GM20431 (cell line): ENCODE measurements at regions not wholly inside any gene's neighbourhood (a gene's known extent, or its start where the extent isn't known, plus 50 kb on each side); places are given as distances from the start of the nearest gene placed in this dataset.

Experiments
- in situ Hi-C: fragments of 300-500 bp; cut with MseI, MboI; formaldehyde crosslinking; loops from one replicate; pipeline ENCODE4 v1.15.0; 2020; ENCODE audit warnings: low sequenced_read_pairs; ENCODE audit not compliant: unreplicated experiment

DNA sequence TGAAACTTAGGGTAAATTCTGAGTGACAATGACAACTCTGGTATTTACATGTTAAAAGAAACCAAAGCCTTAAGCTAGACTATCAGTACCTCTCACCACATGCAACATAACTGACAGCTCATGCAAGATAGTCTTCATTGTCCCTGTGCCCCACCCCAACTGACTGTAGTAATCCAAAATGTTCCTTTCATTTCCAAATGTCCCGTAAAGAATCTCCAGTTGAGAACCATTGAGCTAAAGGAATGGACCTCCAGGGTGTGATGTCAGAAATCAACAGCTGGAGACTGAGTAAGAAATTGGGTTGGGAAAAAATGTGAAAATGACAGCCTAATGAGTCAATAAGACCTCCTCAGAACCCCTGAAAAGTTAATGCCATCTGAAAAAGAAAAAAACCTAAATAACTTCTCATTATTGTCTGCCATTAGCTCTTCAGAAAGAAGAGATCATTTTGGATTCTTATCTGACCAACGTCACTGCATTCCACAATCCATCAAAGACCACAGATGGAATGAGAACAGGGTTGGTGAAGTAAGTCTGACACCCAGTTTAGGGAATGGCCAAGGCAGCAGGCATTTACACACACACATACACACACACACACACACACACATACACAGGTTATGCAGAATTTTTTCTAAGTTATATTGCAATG is 51.7 kb upstream of the ACVR2A start:
- in situ Hi-C loops, result no loop called here

DNA sequence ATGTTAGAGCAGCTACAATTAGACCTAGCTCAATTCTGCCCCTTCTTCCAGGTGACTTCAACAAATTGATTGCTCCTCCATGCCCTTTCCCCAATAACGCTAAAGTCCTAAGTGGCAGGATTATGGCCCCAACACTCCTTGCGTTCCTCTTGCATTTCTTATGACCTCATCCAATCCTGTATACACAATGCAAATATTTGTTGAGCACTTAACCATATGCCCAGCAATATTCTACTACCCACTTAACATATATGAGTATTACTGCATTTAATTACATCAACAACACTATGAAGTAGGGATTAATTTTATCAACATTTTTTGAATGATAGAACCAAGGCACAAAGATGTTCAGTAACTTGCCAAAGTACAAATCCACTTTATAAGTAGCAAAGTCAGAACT is 54.2 kb upstream of the ACVR2A start:
- in situ Hi-C loops, result no loop called here

DNA sequence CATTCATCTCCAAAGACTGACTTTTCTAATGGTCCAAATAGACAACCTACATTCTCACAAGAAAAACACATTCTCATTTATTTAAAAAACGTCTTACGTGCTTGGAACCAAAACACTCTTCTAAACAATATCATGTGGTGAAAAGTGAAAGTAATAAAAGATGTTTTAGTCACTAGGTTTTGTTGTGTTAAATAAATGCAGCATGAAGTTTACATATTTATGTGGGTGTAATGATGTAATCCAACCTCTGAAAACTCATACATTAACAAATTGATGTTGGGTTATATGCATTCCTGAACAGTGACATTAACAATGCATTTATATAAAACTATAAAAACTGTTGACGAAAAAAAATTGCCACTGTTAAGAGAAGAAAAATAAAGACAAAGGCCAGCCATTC is 55.1 kb upstream of the ACVR2A start:
- in situ Hi-C loops, result no loop called here

DNA sequence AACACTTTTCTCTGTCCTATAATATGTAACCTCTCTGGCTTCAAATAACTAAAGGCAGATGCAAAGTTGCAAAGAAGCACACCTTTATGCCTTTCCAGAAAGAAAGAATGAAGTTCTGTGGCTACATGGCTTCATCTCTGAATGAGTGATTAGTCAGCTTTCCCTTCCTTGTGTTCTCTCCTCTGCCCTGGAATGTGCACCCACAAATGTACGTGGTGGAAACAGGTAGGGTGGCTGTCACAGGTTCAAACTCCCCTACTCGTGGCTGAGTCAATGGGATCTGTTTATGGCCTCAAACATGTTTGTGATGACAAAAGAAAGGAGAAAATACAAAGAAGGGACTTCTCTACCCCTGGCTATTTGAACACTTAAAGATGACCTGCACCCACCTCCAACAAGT is 55.5 kb upstream of the ACVR2A start:
- in situ Hi-C loops, result no loop called here

DNA sequence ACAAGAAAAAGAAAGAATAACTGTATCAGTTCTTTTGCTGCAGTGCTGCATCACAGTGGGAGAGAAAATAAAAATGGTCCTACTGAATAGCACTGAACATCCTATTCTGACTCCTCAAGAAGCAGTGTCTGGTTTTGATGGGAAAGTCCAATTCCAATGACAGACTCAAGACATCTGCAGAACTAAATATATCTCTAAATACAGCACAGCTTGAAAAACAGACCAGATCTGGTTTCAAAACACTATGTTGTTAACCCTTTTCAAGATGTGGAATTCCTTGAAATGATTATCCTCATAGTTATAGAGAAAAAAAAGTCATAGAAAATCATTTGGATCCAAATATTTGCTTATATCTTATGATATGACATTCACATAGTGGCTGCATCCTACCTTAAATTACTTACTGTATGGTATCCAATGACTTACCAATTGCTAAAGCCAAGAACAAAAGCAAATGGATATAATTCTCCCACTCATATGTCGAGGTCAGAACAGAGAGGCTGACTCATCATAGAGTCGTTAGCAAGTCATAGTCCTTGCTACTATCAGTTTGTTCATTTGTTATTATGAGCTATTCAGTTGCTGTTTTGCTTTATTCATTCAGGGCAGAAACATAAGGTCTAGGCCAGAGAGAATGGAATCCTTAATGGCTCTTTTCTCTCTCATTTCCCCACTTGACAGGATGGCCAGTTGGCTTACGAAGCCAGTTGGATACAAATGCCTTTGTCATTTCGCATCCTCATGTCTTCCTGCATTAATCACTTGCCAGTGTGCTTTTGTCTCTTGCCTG is 62.5 kb upstream of the ACVR2A start:
- in situ Hi-C loops, result no loop called here

DNA sequence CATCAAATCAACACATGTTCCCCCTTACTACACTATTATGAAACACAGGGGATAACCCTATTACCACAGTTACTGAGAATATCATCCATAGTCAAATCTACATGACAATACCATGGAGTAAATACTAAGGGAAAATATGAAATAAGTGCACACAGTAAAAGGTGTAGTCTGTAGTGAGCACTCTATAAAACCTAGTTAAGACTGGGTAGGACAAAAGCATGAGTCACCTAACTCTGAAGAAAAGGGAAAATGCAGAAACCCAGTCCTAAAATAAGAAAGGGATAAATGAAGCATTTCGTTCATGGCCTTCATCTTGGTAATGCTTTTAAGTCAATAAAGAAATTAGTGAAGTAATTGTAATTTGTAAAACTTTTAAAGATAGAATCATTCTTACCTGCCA is 65.4 kb upstream of the ACVR2A start:
- in situ Hi-C loops, result no loop called here

DNA sequence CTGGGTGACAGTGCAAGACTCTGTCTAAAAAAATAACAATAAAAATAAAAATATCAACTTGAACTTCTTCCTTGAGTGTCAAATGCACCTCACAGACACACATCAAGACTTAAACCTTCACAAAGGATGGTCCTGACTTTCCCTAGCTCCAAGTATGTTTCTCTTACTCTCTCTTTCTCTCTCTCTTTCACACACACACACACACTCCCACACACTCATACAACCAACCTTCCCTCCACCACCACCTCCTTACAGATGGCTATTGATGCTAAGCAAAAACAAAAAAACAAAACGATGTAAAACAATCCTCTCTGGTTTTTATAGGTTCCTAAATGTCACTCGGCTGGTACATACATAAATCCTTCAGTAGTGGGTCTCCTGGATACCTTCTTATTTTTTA is 67.4 kb upstream of the ACVR2A start:
- in situ Hi-C loops, result no loop called here

DNA sequence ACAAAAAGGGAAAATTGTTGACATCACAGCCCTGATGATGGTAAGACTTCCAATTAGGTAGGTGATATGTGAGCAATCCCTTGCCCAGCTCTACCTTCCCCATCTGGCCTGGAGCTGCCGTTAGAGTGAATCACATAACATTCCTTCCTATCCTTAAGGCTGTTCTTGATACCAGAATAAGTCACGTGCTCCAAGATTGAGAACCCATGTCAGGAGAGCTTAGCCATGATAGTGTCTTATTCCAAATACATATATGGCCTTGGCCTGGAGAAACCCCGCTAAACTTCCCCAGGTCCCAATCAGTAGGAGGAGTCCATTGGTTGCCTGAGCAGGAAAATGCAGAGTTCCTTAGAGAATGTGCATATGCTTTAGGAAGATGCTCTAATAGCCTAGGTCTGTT is 70.0 kb upstream of the ACVR2A start:
- in situ Hi-C loops, result no loop called here

DNA sequence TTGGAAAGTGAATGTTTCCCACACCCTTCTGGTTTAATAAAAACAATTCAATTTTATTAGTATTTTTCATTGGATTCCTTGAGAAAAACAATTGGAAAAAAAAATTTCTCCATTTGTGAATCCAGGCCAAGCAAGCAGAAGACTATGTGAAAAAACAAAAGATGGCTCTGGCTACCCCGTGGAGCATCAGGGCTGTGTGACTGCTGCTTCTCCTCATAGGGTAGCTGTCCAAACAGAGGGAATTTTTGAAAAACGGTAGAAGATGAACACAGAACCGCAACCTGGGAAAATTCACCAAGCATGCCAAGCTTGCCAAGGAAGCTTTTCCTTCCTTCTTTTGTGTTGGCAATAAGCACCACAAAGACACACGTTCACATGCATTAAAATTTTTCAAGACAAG is 71.3 kb upstream of the ACVR2A start:
- in situ Hi-C loops, result no loop called here

DNA sequence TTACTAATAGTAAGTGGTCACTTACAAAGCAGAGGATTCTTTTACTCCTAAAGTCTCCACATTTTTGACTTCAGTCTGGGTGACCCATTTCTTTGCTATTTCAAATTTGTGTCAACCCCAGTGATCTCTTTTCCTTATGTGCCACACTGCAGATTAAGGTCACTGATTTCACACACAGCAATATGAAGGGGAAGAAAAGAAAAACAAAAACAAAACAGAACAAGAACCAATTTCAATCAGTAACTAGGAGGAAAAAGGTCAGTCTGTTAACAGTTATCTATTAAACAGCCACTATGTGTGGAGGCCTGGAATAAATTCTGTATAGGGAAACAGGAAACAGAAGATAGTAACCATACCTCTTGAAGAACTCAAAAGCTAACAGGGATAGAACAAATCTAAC is 72.0 kb upstream of the ACVR2A start:
- in situ Hi-C loops, result no loop called here

DNA sequence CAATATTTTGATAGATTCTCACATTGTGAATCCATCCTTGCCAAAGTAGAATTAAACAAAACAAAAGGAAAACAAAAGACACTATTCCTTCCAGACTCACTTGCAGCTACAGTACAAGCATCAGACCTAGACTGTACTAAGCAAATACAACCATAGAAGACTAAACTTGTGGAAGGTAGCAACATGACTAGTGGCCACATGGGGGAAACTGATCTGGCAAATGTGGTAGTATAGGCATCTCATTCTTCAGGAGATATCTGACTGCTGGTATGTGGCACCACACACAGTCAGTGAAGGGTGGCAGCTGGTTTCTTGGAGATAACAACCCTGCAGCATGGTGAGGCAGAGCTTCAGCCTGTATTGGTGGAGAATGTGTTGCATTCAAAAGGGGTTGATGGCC is 81.0 kb upstream of the ACVR2A start:
- in situ Hi-C loops, result no loop called here

DNA sequence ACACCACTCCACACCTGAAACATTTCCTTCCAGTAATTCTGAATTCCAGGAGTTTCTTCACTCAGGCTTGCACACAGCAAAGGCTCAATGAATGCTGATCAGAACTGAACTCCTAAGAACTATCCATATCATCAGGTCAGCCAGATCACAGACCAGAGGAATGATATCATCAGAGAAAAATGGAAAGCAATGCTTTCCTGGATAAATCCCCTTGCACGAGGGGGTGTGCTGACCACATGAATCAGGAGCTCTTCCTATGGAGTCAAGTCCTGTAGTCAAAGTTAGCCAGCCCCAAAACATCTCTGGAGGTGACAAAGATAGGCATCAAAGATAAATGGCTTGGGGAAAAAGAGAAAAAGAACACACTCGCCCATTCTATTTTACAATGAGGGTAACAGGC is 83.8 kb upstream of the ACVR2A start:
- in situ Hi-C loops, result no loop called here

DNA sequence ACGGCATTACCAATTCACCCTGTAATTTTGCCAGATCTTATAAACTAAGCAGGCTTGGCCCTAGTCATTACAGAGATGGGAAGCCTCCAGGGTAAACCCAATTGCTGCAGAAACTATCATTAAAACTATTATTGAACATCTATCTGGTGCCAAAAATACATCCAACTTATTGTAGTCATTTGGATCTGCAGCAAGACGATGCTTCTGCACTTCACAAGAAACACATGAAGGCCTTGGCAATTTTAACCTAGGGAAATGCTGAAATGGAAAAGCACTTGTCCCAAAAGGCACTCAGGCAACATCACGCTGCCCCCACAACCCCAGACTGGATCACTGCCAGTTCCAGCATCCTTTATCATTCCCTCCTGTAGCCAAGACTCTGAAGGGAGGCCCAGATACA is 85.3 kb upstream of the ACVR2A start:
- in situ Hi-C loops, result no loop called here

DNA sequence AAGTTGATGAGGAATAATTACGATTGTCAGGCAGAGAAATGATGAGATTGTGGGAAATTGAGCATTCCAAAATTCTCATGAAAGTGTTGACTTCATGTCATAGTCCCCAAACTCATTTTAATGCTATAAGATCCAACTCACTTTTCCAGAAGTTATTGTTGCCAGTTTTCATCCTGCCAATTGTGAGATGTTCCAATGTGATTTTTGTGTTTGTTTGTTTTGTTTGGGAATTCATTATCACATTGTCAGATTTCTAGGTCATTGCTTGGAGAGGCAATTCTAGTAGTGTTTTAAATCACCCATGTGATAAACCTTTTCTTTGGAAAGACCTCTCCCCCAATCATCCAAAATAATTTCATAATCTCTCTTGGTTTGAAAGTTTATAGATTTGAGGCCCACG is 86.0 kb upstream of the ACVR2A start:
- in situ Hi-C loops, result no loop called here

DNA sequence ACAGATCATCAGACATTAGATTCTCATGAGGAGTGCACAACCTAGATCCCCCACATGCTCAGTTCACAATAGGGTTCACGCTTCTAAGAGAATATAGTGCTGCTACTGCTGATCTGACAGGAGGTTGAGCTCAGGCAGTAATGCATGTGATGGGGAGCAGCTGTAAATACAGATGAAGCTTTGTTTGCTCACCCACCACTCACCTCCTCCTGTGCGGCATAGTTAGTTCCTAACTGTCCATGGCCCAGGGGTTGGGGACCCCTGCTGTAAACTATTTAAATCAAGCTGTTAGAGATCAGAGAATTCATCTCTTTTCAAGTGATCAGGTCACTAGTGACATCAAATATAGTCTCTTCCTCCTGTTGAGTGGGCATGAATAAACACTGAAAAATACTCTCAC is 88.8 kb upstream of the ACVR2A start:
- in situ Hi-C loops, result no loop called here

DNA sequence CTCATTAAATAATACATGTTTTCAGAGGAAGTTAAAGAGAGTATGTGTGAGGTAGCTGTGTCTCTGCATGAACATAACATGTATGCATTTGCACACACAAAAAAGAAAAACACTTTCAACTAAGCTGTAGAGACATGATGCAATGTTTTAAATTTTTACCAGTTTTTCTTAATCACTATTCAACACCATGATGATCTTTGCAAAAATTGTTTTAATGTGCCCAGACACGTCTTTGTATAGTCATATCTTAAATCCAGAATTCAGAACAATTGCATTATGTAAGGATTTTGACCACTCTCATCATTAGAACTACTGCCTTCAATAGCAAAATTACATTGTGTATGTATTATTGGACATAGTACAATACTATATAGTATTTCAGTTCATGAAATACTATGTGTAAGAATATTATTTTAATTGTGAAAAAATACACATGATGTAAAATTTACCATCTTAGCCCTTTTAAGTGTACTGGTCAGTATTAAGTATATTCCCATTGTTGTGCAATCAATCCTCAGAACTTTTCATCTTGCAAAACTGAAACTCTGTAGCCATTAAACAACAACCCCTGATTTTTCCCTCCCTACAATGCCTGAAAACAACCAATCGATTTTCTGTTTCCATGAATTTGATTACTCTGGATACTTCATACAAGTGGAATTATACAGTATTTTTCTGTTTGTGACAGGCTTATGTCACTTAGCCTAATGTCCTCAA is 104.5 kb upstream of the ACVR2A start:
- in situ Hi-C loops, result no loop called here

DNA sequence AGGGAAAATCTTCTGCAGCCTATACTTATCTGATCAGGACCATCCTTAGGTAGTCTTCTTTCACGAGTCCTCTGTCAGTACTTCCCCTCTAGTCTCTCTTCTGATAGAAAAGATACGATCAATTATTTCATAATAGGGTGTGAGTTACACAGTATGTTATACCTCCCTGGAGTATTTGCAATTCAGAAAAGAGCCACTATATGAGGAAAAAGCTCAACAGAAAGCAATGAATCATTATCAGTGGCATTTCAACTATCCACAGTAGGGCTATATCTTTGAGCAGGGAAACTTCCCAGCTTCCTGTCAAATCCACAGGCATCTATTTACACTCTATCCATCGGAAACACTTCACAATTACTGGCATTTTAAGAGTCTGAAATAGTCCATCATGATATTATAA is 105.3 kb upstream of the ACVR2A start:
- in situ Hi-C loops, result no loop called here

DNA sequence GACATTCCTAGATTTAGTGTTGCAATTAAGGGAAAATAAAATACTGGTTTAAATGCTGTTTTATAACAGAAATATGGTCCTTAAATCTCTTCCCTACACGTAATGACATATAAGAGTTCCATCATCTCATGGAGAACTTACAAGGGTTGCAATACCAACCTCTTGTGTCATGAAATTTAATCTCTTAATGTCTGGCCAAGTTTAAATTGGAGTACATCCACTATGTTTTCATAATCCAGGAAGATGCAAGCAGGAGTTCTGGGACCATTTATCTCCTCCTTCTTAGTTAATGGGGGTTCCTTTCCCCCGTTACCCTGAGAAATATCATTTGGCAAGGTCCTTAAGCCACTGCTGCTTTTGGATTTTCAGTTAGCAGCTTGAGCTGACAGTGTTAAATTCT is 126.0 kb upstream of the ACVR2A start:
- in situ Hi-C loops, result no loop called here

DNA sequence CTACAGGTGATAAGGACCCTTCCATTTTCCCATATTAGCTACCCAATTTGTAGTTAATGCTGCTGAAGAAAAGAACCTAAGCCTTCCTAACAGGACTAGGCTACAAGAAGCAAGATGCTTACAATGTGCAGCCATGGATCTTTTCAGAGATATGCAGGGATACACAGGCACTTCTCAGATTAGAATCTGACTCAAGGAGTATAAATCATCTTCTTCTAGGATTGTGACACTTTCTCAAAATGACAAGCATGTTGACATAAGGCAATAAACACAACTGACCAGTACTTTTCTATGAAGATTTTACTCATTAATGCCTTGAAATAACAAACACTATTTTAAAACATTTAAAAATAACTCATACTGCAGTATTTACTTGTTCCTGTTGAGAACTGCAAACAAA is 127.9 kb upstream of the ACVR2A start:
- in situ Hi-C loops, result no loop called here

DNA sequence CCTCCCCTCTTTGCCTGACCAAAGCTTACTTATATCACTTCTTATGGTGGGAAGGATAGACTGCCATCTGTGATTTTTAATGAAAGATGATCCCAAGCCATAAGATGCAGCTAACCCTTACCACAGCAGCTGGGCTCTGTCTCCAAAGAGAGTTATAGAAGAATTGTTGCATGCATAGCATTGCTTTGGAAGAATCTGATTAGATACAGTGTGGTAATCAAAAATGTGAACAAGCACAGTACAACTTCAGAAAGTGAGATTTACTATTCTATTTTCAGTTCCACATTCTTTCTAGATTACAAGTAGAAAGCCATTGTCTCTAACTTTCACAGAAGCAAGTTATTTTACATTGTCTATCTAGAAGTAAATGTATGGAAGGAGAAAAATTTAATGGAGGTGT is 129.0 kb upstream of the ACVR2A start:
- in situ Hi-C loops, result no loop called here

DNA sequence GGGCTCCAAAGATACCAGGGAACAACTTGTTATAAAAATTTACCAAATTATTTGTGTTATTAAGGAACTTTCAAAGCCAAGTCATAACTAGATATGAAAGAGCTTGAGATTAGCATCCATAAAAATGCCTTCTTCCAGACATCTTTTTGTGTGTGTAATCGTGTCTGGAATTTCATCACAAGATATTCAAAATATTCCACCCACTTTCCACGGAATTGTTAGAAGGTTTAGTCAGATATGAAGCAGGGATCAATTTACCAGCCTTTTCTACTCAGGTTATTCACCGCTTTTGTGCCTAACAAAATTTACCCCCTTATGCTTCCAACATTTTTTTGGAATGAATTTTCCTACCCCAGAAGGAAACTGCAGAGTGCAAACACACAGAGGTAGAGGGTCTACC is 130.2 kb upstream of the ACVR2A start:
- in situ Hi-C loops, result no loop called here
